Psoas muscle (tissue), 7 donors: ENCODE measurements at regions not wholly inside any gene's neighbourhood (a gene's known extent, or its start where the extent isn't known, plus 50 kb on each side); places are given as distances from the start of the nearest gene placed in this dataset.

Experiments
- ATAC-seq, 4 donors: fragments of 200-7000 bp; cut with Tn5 transposase; one replicate each; pipeline ENCODE4 v1.9.1; 2020; ENCODE audit warnings: moderate library complexity in 3 of 4, mild to moderate bottlenecking in 2 of 4
- DNase-seq, 2 donors: peaks; one replicate each; pipeline ENCODE4 v3.0.0-alpha.2; 2020
- H3K27ac ChIP-seq: fragments of 200-600 bp; one replicate; pipeline ENCODE4 v1.8.0; 2022
- H3K27me3 ChIP-seq, 3 donors: fragments of 200-600 bp in 1 of 3; one replicate each; pipeline versions ENCODE4 v1.6.1 to v1.8.0; 2013 to 2022; ENCODE audit warnings: low read length in 2 of 3, mild to moderate bottlenecking in 2 of 3, moderate library complexity in 1 of 3; ENCODE audit not compliant: insufficient read depth in 3 of 3
- H3K36me3 ChIP-seq, 2 donors: fragments of 200-600 bp in 1 of 2; one replicate each; pipeline versions ENCODE4 v1.6.1 to v1.8.0; 2013 to 2022; ENCODE audit warnings: low read depth in 1 of 2, mild to moderate bottlenecking in 1 of 2, moderate library complexity in 1 of 2; ENCODE audit not compliant: insufficient read depth in 1 of 2
- H3K4me1 ChIP-seq: fragments of 200-600 bp; one replicate; pipeline ENCODE4 v1.8.0; 2022
- H3K4me3 ChIP-seq: fragments of 200-600 bp; one replicate; pipeline ENCODE4 v1.8.0; 2022; ENCODE audit warnings: mild to moderate bottlenecking
- H3K9me3 ChIP-seq: fragments of 200-600 bp; one replicate; pipeline ENCODE4 v1.8.0; 2022
- CTCF ChIP-seq: fragments of 200-600 bp; IDR thresholded peaks from one replicate; pipeline ENCODE4 v1.8.0; 2022; ENCODE audit warnings: antibody characterized with exemption
- WGBS, 3 donors: extraction: QIAGEN DNeasy Blood & Tissue Kit; methylation state at CpG; one replicate each; pipeline versions ENCODE4 v1.1.6 to v1.1.7; 2013; 5-methylcytosine and 5-hydroxymethylcytosine counted together
- intact Hi-C, 2 donors: fragments of 100-400 bp; cut with DNase I; formaldehyde crosslinking; loops; one replicate each; pipeline versions ENCODE4 v1.11.0 to v1.14.2; 2022
- donor health status: healthy with polysubstance abuse.
- donor health status: DM: no; HTN: no; CAD: no; lungs with moderate emphysema.
- donor health status: Bipolar disorder and iron deficiency.
- donor health status: healthy.
- donor health status: DM: yes; HTN: yes; CAD: no.
- donor health status: DM: no; HTN: no; CAD: no.
- donor health status: DM: yes; HTN: yes; CAD: no.

GRCh38 chr6:108774555-108774954 is 73.7 kb upstream of the ARMC2 start:
- no peaks in the 10 kb centered on the region for H3K36me3 ChIP-seq
- ATAC-seq (no peak), DNase-seq (no peak)
- H3K4me3 ChIP-seq = no peak overlapping the region
- 81 to 89% (median 83%) methylated on average over 3 of the region's 3 CpGs for WGBS, 3 donors
- H3K9me3 ChIP-seq = no peaks in the 10 kb centered on the region
- no peak for TF ChIP-seq CTCF
- H3K27me3 ChIP-seq = no peaks in the 10 kb centered on the region
- peaks cover 13% of the 10 kb centered on the region for H3K4me1 ChIP-seq
- intact Hi-C loops = no loop called here
- H3K27ac ChIP-seq = no peak overlapping the region

DNA sequence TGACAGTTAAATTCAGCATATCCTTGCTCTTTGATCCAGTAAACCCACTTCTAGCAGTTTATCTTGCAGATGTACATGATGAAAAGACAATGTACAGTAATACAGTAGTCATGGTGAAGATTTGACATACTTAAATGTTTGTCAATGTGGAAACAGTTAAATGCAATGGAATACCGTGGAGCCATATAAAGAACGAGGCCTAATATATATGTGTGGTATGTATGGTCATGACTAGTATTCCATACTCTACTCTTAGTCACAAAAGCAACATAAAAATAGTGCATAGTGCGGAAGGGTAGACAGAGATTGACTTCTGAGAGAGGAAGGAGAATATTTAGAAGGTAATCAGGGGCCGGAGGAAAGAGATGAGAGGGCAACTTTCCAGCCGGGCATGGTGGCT is 70.7 kb upstream of the ARMC2 start:
- H3K4me3 ChIP-seq = no peak overlapping the region
- no peak for TF ChIP-seq CTCF
- no peaks in the 10 kb centered on the region for H3K9me3 ChIP-seq
- no peaks in the 10 kb centered on the region for H3K36me3 ChIP-seq
- H3K27me3 ChIP-seq = no peaks in the 10 kb centered on the region
- WGBS, 3 donors = 83 to 89% (median 84%) methylated on average over 5 of the region's 5 CpGs
- intact Hi-C loops = no loop called here
- H3K27ac ChIP-seq = no peak overlapping the region
- peaks cover 3% of the 10 kb centered on the region for H3K4me1 ChIP-seq
- no peak for ATAC-seq
- DNase-seq = no peak

DNA sequence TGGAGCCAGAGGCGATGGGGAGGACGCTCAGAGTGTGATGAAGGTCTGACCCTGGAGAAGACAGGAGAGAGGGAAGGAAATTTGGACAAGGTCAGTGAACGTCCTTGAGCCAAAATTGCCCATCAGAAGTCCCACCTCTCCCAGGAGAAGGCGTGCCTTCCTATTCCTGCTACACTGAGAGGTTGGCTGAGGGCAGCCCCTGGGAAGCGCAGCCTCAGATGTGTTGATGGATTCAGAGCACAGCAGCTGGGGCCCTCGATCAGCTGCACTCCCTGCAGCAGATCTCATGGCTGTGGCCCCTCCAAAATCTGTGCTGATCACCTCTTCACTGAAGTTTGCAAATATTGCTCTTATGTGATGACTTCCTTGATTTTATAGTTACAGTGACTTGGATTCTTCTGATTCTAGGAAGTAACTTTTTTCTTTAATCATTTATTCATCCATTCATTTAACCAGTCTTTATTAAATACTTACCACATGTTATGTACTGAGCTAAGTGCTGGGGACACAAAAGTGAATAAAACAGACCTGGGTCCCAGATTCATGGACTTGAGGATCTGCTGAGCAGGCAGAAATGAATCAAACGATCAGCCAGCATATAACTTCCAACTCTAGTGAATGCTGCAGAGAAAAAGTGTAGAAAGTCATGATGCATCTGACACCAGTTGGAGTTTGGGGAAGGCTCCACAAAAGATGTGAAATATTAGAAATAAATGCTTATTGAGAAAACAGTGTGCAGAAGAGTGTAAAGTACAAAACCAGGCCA is 69.6 kb upstream of the ARMC2 start:
- H3K27ac ChIP-seq = no peak overlapping the region
- peaks cover 3% of the 10 kb centered on the region for H3K4me1 ChIP-seq
- 77 to 82% (median 80%) methylated on average over 7 of the region's 7 CpGs for WGBS, 3 donors
- H3K27me3 ChIP-seq = no peaks in the 10 kb centered on the region
- no peak for TF ChIP-seq CTCF
- no peaks in the 10 kb centered on the region for H3K36me3 ChIP-seq
- H3K9me3 ChIP-seq = no peaks in the 10 kb centered on the region
- intact Hi-C loops = no loop called here
- H3K4me3 ChIP-seq = no peak overlapping the region
- no peak for DNase-seq
- no peak for ATAC-seq

GRCh38 chr6:108779536-108780275 is 68.5 kb upstream of the ARMC2 start:
- ATAC-seq (no peak), DNase-seq (no peak)
- Histone ChIP-seq H3K9me3 (no peaks in the 10 kb centered on the region), H3K27ac (no peak overlapping the region), H3K4me1 (peaks cover 3% of the 10 kb centered on the region), H3K36me3 (no peaks in the 10 kb centered on the region), H3K4me3 (no peak overlapping the region), H3K27me3 (no peaks in the 10 kb centered on the region)
- 66 to 82% (median 72%) methylated on average over 6 of the region's 6 CpGs for WGBS, 3 donors
- intact Hi-C loops = loop anchor here (5.0 kb wide), 3 partner anchors 53 to 222 kb away; partner anchors contain the start of gene FOXO3 (in 1 of the 2)
- no peak for TF ChIP-seq CTCF
